H9 (cell line): ENCODE measurements at regions not wholly inside any gene's neighbourhood (a gene's known extent, or its start where the extent isn't known, plus 50 kb on each side); places are given as distances from the start of the nearest gene placed in this dataset.

Source experiments
- DNase-seq: peaks from one replicate; pipeline ENCODE4 v3.0.0-alpha.2; 2017
- H2AFZ ChIP-seq: one replicate; pipeline ENCODE4 v1.6.1; 2013; ENCODE audit warnings: mild to moderate bottlenecking, low read length, control low read depth, moderate library complexity
- H2AK5ac ChIP-seq: 2 replicates; pipeline ENCODE4 v1.6.1; 2013; ENCODE audit warnings: low read length, control low read depth, mixed read lengths; ENCODE audit not compliant: insufficient read length
- H2BK120ac ChIP-seq: one replicate; pipeline ENCODE4 v1.6.1; 2013; ENCODE audit warnings: low read depth, mild to moderate bottlenecking, low read length, control low read depth, inconsistent platforms; ENCODE audit not compliant: poor library complexity, severe bottlenecking
- H2BK12ac ChIP-seq: 2 replicates; pipeline ENCODE4 v1.6.1; 2013; ENCODE audit warnings: low read length, control low read depth, mixed read lengths, low read depth; ENCODE audit not compliant: insufficient read length
- H2BK15ac ChIP-seq: 2 replicates; pipeline ENCODE4 v1.6.1; 2013; ENCODE audit warnings: low read depth, low read length, control low read depth
- H2BK20ac ChIP-seq: one replicate; pipeline ENCODE4 v1.6.1; 2013; ENCODE audit warnings: low read depth, mild to moderate bottlenecking, low read length, control low read depth, inconsistent platforms; ENCODE audit not compliant: poor library complexity, severe bottlenecking
- H2BK5ac ChIP-seq: 2 replicates; pipeline ENCODE4 v1.6.1; 2013; ENCODE audit warnings: low read length, control low read depth, mixed read lengths; ENCODE audit not compliant: insufficient read length
- H3K14ac ChIP-seq: 2 replicates; pipeline ENCODE4 v1.6.1; 2013; ENCODE audit warnings: low read length, control low read depth; ENCODE audit not compliant: insufficient read depth
- H3K18ac ChIP-seq: 2 replicates; pipeline ENCODE4 v1.6.1; 2013; ENCODE audit warnings: low read depth, mild to moderate bottlenecking, mixed read lengths, low read length, control low read depth; ENCODE audit not compliant: insufficient read length
- H3K23ac ChIP-seq: 2 replicates; pipeline ENCODE4 v1.6.1; 2013; ENCODE audit warnings: low read length, control low read depth, mixed read lengths, low read depth; ENCODE audit not compliant: insufficient read length
- H3K23me2 ChIP-seq: 2 replicates; pipeline ENCODE4 v1.6.1; 2013; ENCODE audit warnings: low read depth, mild to moderate bottlenecking, mixed read lengths, low read length, control low read depth; ENCODE audit not compliant: insufficient read length, poor library complexity, severe bottlenecking
- H3K27ac ChIP-seq: 2 replicates; pipeline ENCODE4 v1.5.1; 2013; ENCODE audit warnings: low read length, control low read depth, mixed read lengths, low read depth; ENCODE audit not compliant: insufficient read length
- H3K27me3 ChIP-seq: 2 replicates; pipeline ENCODE4 v1.6.1; 2013; ENCODE audit warnings: low read length, control low read depth, inconsistent platforms; ENCODE audit not compliant: insufficient read depth
- H3K4ac ChIP-seq: 2 replicates; pipeline ENCODE4 v1.6.1; 2013; ENCODE audit warnings: low read depth, mild to moderate bottlenecking, control low read depth, inconsistent platforms, low read length, moderate library complexity
- H3K4me1 ChIP-seq: 2 replicates; pipeline ENCODE4 v1.6.1; 2013; ENCODE audit warnings: low read length, control low read depth, inconsistent platforms; ENCODE audit not compliant: insufficient read depth
- H3K4me2 ChIP-seq: 2 replicates; pipeline ENCODE4 v1.6.1; 2013; ENCODE audit warnings: low read length, control low read depth, mixed read lengths; ENCODE audit not compliant: insufficient read length, insufficient read depth
- H3K56ac ChIP-seq: 2 replicates; pipeline ENCODE4 v1.6.1; 2013; ENCODE audit warnings: low read depth, mild to moderate bottlenecking, mixed read lengths, low read length, control low read depth; ENCODE audit not compliant: insufficient read length
- H3K79me1 ChIP-seq: 2 replicates; pipeline ENCODE4 v1.6.1; 2013; ENCODE audit warnings: low read depth, mild to moderate bottlenecking, moderate library complexity, low read length, control low read depth, inconsistent platforms; ENCODE audit not compliant: insufficient read depth, poor library complexity, severe bottlenecking
- H3K79me2 ChIP-seq: 2 replicates; pipeline ENCODE4 v1.6.1; 2013; ENCODE audit warnings: low read length, control low read depth, inconsistent platforms; ENCODE audit not compliant: insufficient read depth
- H3K9ac ChIP-seq: 2 replicates; pipeline ENCODE4 v1.6.1; 2013; ENCODE audit warnings: low read length, control low read depth, mixed read lengths; ENCODE audit not compliant: insufficient read length; ENCODE audit errors: extremely low read depth
- H3K9me3 ChIP-seq: one replicate; pipeline ENCODE4 v1.6.1; 2013; ENCODE audit warnings: low read depth, low read length, inconsistent platforms; ENCODE audit not compliant: control insufficient read depth
- H3T11ph ChIP-seq: one replicate; pipeline ENCODE4 v1.6.1; 2013; ENCODE audit warnings: mild to moderate bottlenecking, low read length, control low read depth, inconsistent platforms
- H4K20me1 ChIP-seq: one replicate; pipeline ENCODE4 v1.6.1; 2013; ENCODE audit not compliant: control insufficient read depth, insufficient read length, insufficient read depth
- H4K5ac ChIP-seq: 2 replicates; pipeline ENCODE4 v1.6.1; 2013; ENCODE audit warnings: low read depth, mild to moderate bottlenecking, mixed read lengths, low read length, control low read depth; ENCODE audit not compliant: insufficient read length
- H4K8ac ChIP-seq: replicated peaks from 2 replicates; pipeline ENCODE4 v1.6.1; 2013; ENCODE audit warnings: low read length, control low read depth, mixed read lengths, low read depth; ENCODE audit not compliant: insufficient read length
- H4K91ac ChIP-seq: 2 replicates; pipeline ENCODE4 v1.6.1; 2013; ENCODE audit warnings: low read depth, mild to moderate bottlenecking, moderate library complexity, mixed read lengths, low read length, control low read depth; ENCODE audit not compliant: insufficient read length
- H3K27ac Mint-ChIP-seq, 3 experiments: 2 replicates in 2 of 3; 3 replicates in 1 of 3; pipeline ENCODE4 v1.8.0; 2020 to 2021; ENCODE audit warnings: mixed read lengths in 3 of 3, mild to moderate bottlenecking in 1 of 3, moderate library complexity in 1 of 3
- H3K27me3 Mint-ChIP-seq: 2 replicates; pipeline ENCODE4 v1.8.0; 2021; ENCODE audit warnings: low read depth, mild to moderate bottlenecking, moderate library complexity, mixed read lengths
- H3K36me3 Mint-ChIP-seq, 3 experiments: 2 replicates in 2 of 3; 3 replicates in 1 of 3; pipeline ENCODE4 v1.8.0; 2020 to 2021; ENCODE audit warnings: low read depth in 3 of 3, mixed read lengths in 3 of 3; ENCODE audit not compliant: insufficient read depth in 1 of 3
- H3K4me1 Mint-ChIP-seq, 2 experiments: 2 replicates each; pipeline ENCODE4 v1.8.0; 2020; ENCODE audit warnings: mixed read lengths in 2 of 2
- H3K4me3 Mint-ChIP-seq, 2 experiments: 2 replicates in 1 of 2; 3 replicates in 1 of 2; pipeline ENCODE4 v1.8.0; 2020 to 2021; ENCODE audit warnings: mild to moderate bottlenecking in 2 of 2, mixed read lengths in 2 of 2, moderate library complexity in 1 of 2
- H3K9me3 Mint-ChIP-seq, 2 experiments: 2 replicates in 1 of 2; 3 replicates in 1 of 2; pipeline ENCODE4 v1.8.0; 2020; ENCODE audit warnings: mild to moderate bottlenecking in 2 of 2, mixed read lengths in 2 of 2, moderate library complexity in 1 of 2
- CTCF ChIP-seq: fragments of 200-600 bp; sonication (generic); conservative IDR thresholded peaks from 3 replicates; pipeline ENCODE4 v1.8.0; 2021; ENCODE audit warnings: antibody characterized with exemption, mild to moderate bottlenecking
- WGBS: extraction: QIAGEN DNeasy Blood & Tissue Kit; methylation state at CpG from one replicate; pipeline ENCODE4 v1.1.7; 2013; ENCODE audit warnings: missing lambda C conversion rate, low lambda C conversion rate, mixed read lengths; ENCODE audit not compliant: insufficient read length; ENCODE audit errors: extremely low coverage; 5-methylcytosine and 5-hydroxymethylcytosine counted together

- no peaks in the 10 kb centered on the region for H3K36me3 Mint-ChIP-seq
- H2BK12ac ChIP-seq: no peak overlapping the region
- no peaks in the 10 kb centered on the region for H3K4me1 ChIP-seq
- no peak overlapping the region for H2BK20ac ChIP-seq
- no peak overlapping the region for H3T11ph ChIP-seq
- no peak overlapping the region for H2BK5ac ChIP-seq
- no peak overlapping the region for H2AK5ac ChIP-seq
- H4K91ac ChIP-seq: no peak overlapping the region
- no peak overlapping the region for H2BK120ac ChIP-seq
- peaks cover 25% of the 10 kb centered on the region for H3K27me3 Mint-ChIP-seq
- no CpG with 5 or more reads among the region's 5 CpGs for WGBS
- H3K9me3 Mint-ChIP-seq: peaks cover 0 to 5% of the 10 kb centered on the region in 2 experiments; a peak in 3 of 5 replicates
- no peaks in the 10 kb centered on the region for H3K79me1 ChIP-seq
- H3K18ac ChIP-seq: no peak overlapping the region
- TF ChIP-seq CTCF: no peak
- no peak for DNase-seq
- H2BK15ac ChIP-seq: no peak overlapping the region
- H3K23ac ChIP-seq: no peak overlapping the region
- no peaks in the 10 kb centered on the region for H3K79me2 ChIP-seq
- H3K4ac ChIP-seq: no peak overlapping the region
- no peaks in the 10 kb centered on the region for H3K23me2 ChIP-seq
- no peak overlapping the region for H3K9ac ChIP-seq
- H4K8ac ChIP-seq: no peak overlapping the region
- no peaks in the 10 kb centered on the region for H4K20me1 ChIP-seq
- no peak overlapping the region for H3K4me3 Mint-ChIP-seq
- peaks cover 10% of the 10 kb centered on the region for H3K9me3 ChIP-seq
- no peaks in the 10 kb centered on the region for H3K27me3 ChIP-seq
- H3K4me2 ChIP-seq: no peak overlapping the region
- no peak overlapping the region for H3K27ac ChIP-seq
- no peak overlapping the region for H3K14ac ChIP-seq
- no peak overlapping the region for H3K56ac ChIP-seq
- H4K5ac ChIP-seq: no peak overlapping the region
- H3K4me1 Mint-ChIP-seq: peaks cover 8 to 19% of the 10 kb centered on the region in 2 experiments
- H2AFZ ChIP-seq: no peak overlapping the region
- H3K27ac Mint-ChIP-seq: no peak overlapping the region
These were observed 90.3 kb upstream of the TEX13D start for GRCh38 chrX:124242131-124242530.
